DMS153 treated with DMSO at 0.1 percent for 48 hours (cell line): ENCODE measurements at regions not wholly inside any gene's neighbourhood (a gene's known extent, or its start where the extent isn't known, plus 50 kb on each side); places are given as distances from the start of the nearest gene placed in this dataset.

Experiments used
- DNase-seq: peaks from one replicate; lab custom pipeline; 2025; ENCODE audit not compliant: unreplicated experiment; lab: John Stamatoyannopoulos, UW

DNA sequence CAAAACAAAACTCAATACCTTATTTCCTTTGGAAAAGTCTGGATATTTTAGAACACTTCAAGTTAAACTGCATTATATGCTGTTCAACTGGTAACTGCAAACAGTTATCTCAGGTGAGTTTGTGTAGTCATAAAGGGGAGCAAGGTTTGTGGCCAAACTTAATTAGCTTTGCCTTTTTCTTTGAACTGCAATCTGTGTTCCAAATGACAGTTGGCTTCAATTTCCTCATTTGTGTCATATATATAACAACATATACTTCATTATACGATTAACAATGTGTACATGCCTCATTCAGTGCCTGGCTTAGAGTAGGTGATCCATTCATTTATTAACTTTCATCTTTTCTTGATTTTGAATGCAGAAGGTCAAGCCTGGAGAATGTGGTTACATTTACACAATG is 55.8 kb downstream of the KCNE4 start:
- DNase-seq = no peak

DNA sequence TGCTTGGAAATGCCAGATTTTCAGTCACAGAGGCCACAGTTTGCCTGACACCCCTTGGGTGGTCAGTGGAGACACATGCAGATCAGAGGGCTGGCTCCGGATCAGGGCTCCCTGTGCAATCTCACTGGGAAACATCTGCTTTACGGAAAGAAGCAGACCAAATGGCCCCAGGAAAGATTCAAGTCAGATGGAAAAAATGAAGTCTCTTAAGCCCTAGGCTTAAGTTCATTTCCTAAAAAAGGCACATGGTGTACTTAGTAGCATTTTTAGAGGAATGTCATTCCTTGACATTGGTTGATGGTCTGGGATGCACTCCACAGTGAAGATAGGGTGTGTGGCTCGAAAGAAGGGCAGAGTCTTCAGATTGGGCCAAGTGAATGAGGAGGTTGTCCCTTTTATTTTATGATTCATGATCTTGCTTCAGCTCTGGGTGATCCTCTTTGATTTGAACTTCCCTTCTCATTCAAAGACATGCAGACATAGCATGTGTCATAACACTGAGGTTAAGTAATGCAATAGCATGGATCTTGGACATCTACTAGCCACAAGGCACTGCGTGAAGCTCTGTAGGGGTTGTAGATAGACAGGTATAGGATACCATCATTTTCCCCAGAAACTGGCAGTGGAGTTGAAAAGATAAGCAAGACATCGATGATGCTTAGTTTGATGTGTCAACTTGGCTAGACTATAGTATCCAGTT is 56.5 kb downstream of the KCNE4 start:
- DNase-seq = no peak

DNA sequence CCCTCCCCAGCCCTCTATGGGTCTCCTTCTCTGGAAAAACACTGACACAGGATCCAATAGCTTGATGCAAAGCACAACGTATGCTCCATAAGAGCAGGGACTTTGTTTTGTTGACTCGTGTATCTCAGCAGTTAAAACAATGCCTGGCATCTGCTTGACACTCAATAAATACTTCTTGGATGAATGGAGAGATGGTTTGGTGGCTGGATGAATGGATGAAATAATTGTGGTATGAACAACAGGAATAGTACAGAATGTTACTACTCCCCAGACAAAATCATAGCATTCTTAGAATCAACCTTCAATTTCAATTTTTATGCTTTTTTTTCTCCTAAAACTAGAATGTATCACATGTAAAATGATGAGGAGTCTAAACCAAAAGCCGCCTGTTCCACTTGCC is 57.4 kb downstream of the KCNE4 start:
- DNase-seq = no peak

DNA sequence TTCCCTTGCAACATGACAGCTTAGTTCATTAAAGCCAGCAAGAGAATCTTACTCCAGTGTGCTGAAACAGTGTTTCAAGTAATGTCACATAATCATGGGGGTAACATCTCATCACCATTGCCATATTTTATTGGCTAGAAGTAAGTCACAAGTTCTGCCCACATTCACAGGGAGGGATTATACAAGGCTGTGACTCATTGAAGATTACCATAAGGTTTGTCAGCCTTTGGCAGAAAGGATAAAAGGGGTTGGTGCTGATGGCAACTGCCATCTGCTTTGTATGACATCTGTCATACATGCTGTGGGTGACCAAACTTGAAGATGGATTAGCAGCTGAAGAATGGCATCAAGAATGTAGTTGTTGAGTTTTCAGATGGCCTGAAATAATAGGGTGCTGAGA is 61.2 kb downstream of the KCNE4 start:
- no peak for DNase-seq

DNA sequence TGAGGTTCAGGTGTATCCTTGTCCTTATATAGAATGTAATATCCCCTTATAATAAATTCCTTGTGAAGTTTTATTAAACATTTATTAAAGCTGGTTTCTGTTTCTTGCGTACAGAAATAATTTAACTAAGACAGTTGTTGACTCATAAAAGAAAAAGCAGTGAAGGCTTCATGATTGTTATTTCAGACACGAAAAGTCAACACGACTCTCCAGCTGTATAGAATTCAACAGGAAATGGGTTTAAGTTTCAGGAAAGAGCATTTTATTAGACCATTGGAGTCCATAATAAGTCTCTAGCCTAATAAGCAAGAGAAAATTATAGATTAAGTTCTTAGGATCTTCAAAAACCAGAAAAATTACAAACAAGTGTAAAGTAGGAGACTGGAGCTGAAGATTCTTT is 62.2 kb downstream of the KCNE4 start:
- no peak for DNase-seq

DNA sequence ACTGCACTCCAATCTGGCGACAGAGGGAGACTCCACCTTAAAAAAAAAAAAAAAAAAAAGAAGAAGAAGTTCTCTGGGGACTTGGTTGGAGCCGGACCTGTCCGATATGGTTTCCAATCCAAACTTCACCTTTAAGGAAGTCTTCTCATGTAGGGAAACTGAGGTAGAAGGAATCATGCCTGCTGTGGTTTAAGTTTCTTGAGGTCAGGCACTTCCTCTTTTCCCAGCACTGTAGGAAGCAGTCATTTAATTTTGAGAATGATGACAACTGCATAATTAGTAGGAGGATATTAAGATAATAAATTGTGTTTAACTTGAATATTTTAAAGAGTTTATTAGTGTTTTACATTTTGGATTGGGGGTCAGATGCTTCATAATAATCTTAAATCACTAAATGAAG is 62.9 kb downstream of the KCNE4 start:
- DNase-seq = no peak

DNA sequence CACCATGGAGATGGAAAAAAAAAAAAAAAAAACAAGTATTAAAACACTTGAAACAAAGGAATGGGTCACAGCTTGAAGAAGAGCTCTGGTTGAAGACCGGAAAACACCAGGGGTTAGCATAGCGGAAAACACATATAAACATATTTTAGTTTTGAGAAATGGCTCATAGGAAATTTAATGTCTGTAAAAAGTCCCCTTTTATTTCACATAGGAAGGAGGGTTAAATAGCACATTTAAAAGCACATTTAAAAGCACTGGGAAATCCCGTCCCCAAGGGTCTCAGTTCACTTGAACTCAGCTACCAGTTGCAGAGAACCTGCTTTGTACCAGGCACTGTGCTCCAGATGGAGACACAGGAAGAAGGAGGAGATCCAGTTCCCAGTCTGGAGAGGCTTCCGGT is 65.5 kb downstream of the KCNE4 start:
- no peak for DNase-seq

DNA sequence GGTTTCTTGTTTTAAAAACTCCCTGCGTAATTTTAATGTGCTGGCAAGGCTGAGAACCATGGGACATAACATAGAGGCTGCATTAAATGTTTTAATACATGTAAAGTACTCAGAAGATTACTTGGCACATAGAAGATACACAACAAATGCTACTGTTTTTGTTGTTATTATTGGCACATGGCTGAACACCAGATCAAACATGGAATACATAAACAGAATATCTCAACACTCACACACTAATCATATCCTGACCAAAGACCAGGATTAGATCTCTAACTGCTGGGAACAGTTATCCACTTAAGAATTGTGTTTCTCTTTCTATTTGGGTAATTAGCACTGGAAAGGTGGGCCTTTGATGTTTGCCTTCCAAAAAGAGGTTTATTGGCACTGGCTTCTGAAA is 69.3 kb downstream of the KCNE4 start:
- DNase-seq = no peak

DNA sequence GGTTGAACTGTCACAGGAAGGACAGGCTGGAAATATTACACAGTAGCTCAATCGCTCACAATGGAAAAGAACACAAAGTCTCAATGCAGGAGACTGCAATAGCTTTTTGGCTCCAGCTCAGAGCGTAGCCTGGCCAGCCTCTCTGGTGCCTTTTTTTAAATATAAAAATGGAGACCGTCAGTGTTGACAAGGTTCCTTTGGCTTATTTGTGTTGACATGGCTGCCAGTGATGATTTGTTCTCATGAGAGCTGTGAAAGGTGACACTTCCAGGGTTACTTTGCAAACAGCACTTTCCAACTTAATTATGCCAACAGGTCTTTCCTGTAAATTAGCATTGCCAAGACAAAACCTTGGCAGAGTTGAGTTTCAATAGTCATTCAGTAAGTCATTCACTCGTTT is 70.8 kb downstream of the KCNE4 start:
- DNase-seq = peak; percentile 17

DNA sequence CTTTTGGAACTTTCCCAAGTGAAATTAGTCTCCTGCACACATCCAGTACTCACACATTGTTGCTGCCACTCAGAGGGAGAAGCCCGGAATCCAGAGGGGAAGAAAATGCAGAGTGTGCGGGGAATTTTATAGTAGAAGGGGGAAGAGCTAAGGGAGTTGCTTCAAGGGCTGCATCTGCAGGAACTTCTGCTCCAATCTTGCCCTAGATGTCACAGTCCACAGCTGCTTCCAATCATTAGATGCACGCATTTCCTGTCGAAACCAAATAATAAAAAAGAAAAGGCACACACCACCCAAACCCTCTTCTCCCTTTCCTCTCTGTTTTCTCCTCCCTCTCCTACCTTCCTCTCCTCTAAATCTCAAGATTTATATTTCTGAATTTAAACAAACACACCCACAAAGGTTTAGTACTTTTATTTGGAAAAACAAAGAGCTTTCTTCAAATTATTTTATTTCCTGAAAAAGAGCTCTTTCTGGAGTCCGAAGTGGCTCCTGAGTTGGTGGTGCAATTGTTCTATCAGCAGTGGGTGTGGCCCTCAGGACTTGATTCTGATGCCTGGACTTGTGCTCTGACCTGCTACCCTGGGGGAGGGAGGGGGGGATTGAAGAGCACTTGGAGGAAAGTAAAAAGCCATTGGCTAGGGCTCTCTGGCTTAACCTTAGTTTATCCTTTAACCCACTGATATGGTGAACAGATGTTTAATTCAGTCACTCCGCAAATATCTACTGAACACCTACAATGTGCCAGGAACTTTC is 72.0 kb downstream of the KCNE4 start:
- no peak for DNase-seq

DNA sequence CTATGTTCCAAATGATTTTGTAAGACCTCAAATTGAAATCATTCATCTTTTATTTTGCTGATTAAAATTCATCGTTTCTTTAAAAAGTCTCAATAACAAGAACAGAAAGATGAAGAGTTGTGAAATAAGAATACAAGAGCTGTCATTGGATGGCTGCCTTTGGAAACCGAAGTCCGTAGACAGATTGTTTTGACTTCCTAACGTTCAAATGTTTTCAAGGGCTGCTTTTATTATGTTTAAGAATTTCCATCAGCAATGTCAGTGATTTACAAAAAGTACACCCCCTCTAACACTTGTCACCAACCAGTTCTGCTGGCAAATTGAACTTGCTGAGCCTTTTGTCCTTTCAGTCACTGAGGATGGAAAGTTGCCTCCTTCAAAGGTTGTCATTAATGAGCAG is 89.6 kb downstream of the KCNE4 start:
- no peak for DNase-seq

DNA sequence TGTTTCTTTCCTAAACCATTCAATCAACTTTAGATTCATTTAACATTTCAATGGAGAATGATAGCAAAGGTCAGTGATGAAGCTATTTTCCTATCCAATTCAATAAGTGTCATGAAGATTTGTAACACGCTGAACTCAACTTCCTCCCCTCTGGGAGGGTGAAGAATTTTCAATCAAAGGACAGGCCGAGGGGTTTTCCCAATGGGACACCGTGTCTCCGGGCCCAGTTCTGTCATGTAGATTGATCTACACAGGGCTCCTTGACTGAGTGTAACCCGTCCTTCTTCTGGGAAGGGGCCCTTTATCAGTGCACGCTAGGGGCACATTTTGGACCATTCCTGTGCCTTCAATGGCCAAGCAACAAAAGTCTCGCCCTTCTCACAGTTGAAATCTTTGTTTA is 90.1 kb downstream of the KCNE4 start:
- DNase-seq = no peak

DNA sequence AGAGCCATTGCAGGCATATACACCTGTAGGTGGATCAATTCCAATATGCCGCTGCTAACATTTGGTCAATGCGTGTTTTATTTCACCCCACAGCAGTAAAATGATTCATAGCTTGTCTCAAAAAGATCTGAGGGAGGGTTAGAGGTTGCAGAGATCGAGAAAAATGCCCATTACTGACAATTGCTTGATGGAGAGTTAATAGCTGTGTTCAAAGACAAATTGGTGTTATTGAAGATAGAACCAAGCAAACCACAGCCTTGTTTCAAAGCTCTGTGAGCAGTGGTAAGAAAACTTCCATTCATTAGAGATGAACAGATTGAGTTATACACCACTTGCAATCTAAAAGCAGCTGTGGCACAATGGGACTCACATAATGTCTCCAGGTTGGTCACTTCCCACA is 95.4 kb downstream of the KCNE4 start:
- DNase-seq = no peak

DNA sequence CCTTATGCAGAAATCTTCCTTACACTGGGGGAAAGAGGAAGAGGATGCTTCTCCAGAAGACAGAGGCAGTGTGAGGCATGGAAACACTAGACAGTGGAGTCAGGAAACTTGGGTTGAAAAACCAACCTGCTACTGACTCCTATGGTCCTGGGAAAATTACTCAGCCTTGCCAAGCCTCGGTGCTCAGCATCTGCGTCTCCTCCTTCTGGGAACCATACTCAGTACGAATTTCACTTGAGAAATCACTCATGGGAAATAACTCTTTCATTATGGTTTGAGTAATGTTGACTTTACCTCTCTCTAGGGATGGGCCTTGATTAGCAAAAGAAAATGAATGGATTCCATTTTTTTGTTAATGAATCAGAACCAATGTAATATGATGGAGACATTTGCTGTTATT is 96.5 kb downstream of the KCNE4 start:
- no peak for DNase-seq

DNA sequence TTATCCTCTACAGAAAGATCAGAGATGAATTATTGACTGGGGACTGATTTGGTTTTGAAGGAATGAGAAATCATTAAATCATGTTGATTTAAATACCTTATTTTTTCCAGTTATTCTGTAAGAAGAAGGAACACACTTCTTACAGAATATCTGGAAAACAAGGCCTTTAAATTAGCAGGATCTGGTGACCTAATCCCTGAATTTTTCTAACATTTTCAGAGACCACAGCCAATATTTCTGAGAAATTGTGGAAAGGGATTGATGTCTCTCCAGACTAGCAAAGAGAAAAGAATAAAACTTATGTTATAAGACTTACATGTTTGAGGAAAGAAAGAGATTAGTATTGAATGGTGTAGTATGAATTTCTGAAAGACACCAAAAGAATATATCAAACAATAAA is 104.0 kb downstream of the KCNE4 start:
- no peak for DNase-seq

DNA sequence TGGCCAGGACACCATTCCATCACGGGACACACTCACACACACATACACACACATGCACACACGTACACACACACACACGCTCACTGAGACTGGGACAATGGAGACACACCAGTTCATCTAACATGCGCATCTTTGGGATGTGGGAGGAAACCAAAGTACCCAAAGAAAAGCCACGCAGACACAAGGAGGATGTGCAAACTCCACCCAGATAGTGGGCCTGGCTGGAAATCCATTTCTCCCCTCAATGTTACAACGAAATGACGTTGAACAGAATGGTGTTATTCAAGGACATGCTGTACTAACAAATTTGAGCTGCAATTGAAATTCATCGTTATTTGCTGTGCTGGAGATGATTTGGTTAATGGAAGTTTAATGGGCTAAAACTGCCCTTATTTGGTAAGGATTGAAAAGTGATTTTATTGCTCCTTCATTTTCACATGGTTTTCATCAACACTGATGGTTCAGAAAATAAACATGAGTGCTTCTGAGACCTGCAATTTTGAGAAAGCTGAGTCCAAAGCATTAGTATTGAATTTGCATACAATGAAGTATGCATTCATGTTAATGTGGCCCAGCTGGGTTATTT is 110.0 kb downstream of the KCNE4 start:
- no peak for DNase-seq

DNA sequence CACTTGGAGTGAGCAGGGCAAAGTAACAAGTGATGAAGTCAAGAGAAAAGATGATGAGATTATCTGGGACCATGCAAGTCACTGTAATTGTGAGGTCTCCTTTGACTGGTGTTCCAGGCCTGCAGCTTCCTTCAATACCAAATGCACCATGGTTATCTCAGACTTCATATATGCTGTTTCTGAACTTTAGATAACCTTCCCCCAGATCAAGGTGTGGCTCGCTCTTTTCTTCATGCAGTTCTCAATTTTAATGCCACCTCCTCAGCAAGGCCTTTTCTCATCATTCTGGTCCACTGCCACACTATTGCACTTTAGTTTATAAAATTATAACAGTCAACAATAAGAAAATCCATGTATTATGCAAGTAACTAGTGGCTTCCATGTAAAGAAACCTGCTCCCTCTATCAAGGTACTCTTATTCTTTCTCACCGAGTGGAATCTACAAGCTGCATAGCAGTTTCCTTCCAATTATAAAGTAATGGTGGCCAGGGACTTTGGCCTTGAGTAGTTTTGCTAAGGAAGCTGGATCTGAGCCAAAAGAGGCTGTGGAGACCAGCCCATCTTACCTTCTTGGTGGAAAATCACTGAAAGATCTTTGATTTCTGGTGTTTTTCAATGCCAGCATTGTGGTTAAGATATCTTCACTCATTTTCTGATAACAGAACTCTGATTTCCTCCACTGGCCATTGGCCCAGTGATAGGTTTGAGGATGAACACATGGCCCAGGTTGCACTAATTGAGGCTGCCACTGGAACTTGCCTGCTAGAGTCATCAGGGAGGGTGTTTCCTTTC is 113.6 kb downstream of the KCNE4 start:
- no peak for DNase-seq

DNA sequence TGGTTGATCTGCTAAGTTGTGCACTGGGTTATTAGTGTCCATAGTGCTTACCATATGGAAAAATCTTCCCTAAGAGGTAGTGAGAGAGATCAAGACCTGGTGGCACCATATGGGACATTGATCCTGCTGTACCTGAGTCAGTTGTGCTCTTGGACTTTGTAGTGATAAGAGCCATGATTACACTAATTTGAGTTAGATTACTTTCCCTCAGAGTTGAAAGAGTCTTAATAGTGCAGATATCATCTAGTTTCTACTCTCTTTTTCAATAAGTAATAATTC is 114.2 kb downstream of the KCNE4 start:
- DNase-seq = no peak

DNA sequence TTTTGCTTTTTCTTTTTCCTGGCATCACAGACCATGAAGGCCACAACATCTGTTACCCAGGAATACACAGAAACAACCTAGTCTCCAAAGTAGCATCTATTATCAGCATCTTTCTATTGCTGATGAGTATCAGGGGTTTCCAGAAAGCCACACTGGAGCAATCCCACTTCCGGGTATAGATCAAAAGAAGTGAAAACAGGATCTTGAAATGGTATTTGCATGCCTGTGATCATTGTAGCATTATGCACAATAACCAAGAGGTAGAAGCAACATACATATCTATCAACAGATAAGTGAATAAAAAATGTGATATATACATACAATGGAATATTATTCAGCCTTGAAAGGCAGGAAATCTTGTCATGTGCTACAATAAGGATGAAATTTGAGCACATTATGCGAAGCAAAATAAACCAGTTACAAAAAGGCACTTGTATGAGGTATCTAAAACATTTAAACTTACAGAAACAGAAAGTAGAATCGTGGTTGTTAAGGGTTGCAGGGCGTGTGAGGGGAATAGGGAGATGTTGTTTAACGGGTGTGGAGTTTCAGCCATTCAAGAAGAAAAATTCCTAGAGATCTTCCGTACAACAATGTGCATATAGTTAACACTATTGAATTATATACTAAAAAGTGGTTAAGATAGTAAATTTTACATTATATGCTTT is 115.1 kb downstream of the KCNE4 start:
- no peak for DNase-seq

DNA sequence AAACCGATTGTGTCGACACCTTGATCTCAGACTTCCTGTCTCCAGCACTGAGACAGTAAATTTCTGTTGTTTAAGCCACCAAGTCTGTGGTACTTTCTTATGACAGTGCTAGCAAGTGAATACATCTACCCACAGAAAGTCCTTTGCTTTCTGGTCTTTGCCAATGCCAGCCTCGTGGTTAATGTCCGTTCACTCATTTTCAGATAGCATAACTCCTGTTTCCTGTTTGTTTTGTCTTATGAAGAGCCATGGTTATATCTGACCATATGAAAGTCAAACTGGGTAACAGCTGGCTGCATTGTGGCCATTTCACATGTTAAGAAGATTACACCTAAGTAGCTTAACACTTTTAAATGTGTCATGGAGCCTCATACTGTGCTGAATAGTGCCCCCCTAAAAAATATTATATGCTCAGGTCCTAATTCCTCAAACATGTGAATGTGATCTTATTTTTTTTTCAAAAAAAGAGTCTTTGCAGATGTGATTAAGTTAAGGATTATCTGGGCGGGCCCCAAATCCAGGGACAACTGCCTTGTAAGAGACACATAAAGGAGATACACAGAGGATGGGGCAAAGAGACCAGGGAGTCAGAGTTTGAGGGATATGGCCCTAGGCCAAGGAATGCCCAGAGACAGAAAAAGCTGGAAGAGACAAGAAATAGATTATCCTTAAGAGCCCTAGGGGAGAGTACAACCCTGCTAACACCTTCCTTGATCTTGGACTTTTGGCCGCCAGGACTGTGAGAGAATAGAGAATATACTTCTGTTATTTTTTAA is 118.0 kb downstream of the KCNE4 start:
- no peak for DNase-seq

DNA sequence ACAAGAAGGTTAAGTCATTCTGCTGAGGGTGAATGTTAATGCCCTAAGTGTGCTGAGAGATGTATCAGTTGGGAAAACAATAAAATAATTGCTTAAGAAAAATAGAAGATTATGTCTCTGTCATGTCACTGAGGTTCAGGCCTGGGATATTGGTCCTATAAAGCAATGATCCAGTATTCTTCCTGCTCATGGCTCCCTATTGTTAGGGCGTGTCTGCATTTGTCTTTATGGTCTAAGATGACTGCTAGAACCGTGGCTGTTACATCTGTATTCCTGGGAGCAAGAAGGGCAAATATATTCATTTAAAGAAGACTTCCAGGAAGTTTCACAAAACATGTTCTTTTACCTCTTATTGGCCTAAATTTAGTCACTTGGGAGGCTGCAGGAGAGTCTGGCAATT is 125.0 kb downstream of the KCNE4 start:
- DNase-seq = no peak
